GM12872 (cell line): ENCODE measurements at regions not wholly inside any gene's neighbourhood (a gene's known extent, or its start where the extent isn't known, plus 50 kb on each side); places are given as distances from the start of the nearest gene placed in this dataset.

Experiments used
- CTCF ChIP-seq: IDR thresholded peaks from 3 replicates; pipeline ENCODE4 v1.5.1; 2011; ENCODE audit warnings: low read depth, mild to moderate bottlenecking, low read length, moderate library complexity; ENCODE audit not compliant: insufficient read depth

GRCh38 chr20:50288128-50288623 lies 97.5 kb downstream of the CEBPB start:
- no peak for TF ChIP-seq CTCF

- no peak for TF ChIP-seq CTCF
These were observed 99.0 kb downstream of the CEBPB start for GRCh38 chr20:50289581-50289980.

- TF ChIP-seq CTCF, result no peak
These were observed 99.5 kb downstream of the CEBPB start for GRCh38 chr20:50290112-50290511.

GRCh38 chr20:50290808-50291207 lies 100.2 kb downstream of the CEBPB start:
- TF ChIP-seq CTCF, result no peak

- TF ChIP-seq CTCF, result no peak
These were observed 100.8 kb downstream of the CEBPB start for GRCh38 chr20:50291254-50292078.

- no peak for TF ChIP-seq CTCF
These were observed 101.5 kb downstream of the CEBPB start for GRCh38 chr20:50292079-50292590.

- TF ChIP-seq CTCF, result no peak
These were observed 102.1 kb downstream of the CEBPB start for GRCh38 chr20:50292591-50293283.
